ENCODE measurements at regions not wholly inside any gene's neighbourhood (a gene's known extent, or its start where the extent isn't known, plus 50 kb on each side); places are given as distances from the start of the nearest gene placed in this dataset.

DNA sequence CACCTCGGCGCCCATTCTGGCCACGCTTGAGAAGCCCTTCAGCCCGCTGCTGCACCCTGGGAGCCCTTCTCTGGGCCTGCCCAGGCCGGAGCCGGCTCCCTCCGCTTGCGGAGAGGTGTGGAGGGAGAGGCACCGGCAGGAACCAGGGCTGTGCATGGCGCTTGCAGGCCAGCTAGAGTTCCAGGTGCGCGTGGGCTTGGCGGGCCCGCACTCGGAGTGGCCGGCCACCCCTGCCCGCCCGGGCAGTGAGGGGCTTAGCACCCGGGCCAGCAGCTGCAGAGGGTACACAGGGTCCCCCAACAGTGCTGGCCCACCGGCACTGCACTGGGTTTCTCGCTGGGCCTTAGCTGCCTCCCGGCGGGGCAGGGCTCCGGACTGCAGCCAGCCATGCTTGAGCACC lies 72.3 kb upstream of the SYK start:
- Histone ChIP-seq H3K27ac (ENCODE audit: low read length, poor library complexity, severe bottlenecking) (no peak overlapping the region), H4K8ac (ENCODE audit: low read length) (no peak overlapping the region), H2AK5ac (ENCODE audit: low read length, severe bottlenecking) (no peak overlapping the region), H2BK15ac (ENCODE audit: low read depth, poor library complexity, severe bottlenecking) (no peak overlapping the region), H3K79me1 (replicated peaks; ENCODE audit: low read length, poor library complexity, severe bottlenecking) (no peaks in the 10 kb centered on the region), H3K4me2 (ENCODE audit: low read length, poor library complexity, severe bottlenecking) (no peak overlapping the region), H2BK120ac (ENCODE audit: low read depth, low read length) (no peak overlapping the region), H2BK12ac (ENCODE audit: low read length in 2 of 2) (no peak overlapping the region), H2BK5ac (ENCODE audit: low read depth, low read length, poor library complexity, severe bottlenecking) (no peak overlapping the region), H3K9ac (ENCODE audit: low read length) (no peak overlapping the region), H3K27me3 (ENCODE audit: control insufficient read depth in 1 of 2, insufficient read depth in 1 of 2, low read length in 2 of 2) (no peaks in the 10 kb centered on the region), H3K23ac (ENCODE audit: low read length in 2 of 2) (no peak overlapping the region), H4K91ac (ENCODE audit: low read length) (no peak overlapping the region), H3K9me3 (ENCODE audit: control insufficient read depth, low read length) (no peaks in the 10 kb centered on the region), H3K4me3 (ENCODE audit: insufficient read depth in 1 of 2, low read depth in 1 of 2, low read length in 2 of 2) (no peak overlapping the region), H3K36me3 (ENCODE audit: control insufficient read depth in 1 of 2, insufficient read depth in 2 of 2, low read depth in 1 of 2, low read length in 2 of 2) (peaks cover 0 to 4% of the 10 kb centered on the region in 2 experiments), H3K4ac (ENCODE audit: low read depth in 1 of 2, low read length in 2 of 2) (no peak overlapping the region), H2AFZ (ENCODE audit: low read depth, low read length) (no peak overlapping the region), H3K14ac (ENCODE audit: low read length in 2 of 2) (no peak overlapping the region), H3K4me1 (ENCODE audit: control insufficient read depth, insufficient read depth, low read depth, low read length) (peaks cover 10% of the 10 kb centered on the region), H3K18ac (ENCODE audit: low read depth in 1 of 2, low read length in 2 of 2) (no peak overlapping the region)
- DNase-seq = no peak
- WGBS = 95% methylated on average over 22 of the region's 24 CpGs

DNA sequence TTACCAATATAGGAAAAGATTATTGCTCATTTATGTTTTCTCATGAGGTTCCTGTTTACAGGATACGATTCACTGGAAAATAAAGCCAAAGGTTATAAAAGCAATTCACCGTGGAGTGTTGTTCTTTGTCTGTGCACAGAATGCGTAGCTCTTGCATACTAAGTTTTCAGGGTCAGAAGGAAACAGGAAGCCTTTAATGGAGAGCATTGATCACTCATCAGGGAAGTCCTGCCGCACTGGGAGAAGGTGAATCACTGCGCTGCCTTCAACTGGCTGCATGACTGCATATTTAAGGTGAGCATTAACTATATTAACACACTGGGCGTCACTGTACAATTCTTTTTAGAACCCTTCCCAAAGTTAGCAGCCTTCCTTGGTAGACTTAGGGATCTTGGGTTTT lies 74.1 kb upstream of the SYK start:
- no peak for DNase-seq
- Histone ChIP-seq H3K18ac (ENCODE audit: low read depth in 1 of 2, low read length in 2 of 2) (no peak overlapping the region), H2BK5ac (ENCODE audit: low read depth, low read length, poor library complexity, severe bottlenecking) (no peak overlapping the region), H3K79me1 (replicated peaks; ENCODE audit: low read length, poor library complexity, severe bottlenecking) (no peaks in the 10 kb centered on the region), H3K23ac (ENCODE audit: low read length in 2 of 2) (no peak overlapping the region), H3K27me3 (ENCODE audit: control insufficient read depth in 1 of 2, insufficient read depth in 1 of 2, low read length in 2 of 2) (no peaks in the 10 kb centered on the region), H3K4me1 (ENCODE audit: control insufficient read depth, insufficient read depth, low read depth, low read length) (peaks cover 10% of the 10 kb centered on the region), H3K4ac (ENCODE audit: low read depth in 1 of 2, low read length in 2 of 2) (no peak overlapping the region), H3K36me3 (ENCODE audit: control insufficient read depth in 1 of 2, insufficient read depth in 2 of 2, low read depth in 1 of 2, low read length in 2 of 2) (peaks cover 0 to 4% of the 10 kb centered on the region in 2 experiments), H3K9ac (ENCODE audit: low read length) (no peak overlapping the region), H4K8ac (ENCODE audit: low read length) (no peak overlapping the region), H2AK5ac (ENCODE audit: low read length, severe bottlenecking) (no peak overlapping the region), H4K91ac (ENCODE audit: low read length) (no peak overlapping the region), H3K4me2 (ENCODE audit: low read length, poor library complexity, severe bottlenecking) (no peak overlapping the region), H2BK15ac (ENCODE audit: low read depth, poor library complexity, severe bottlenecking) (no peak overlapping the region), H3K9me3 (ENCODE audit: control insufficient read depth, low read length) (no peaks in the 10 kb centered on the region), H3K4me3 (ENCODE audit: insufficient read depth in 1 of 2, low read depth in 1 of 2, low read length in 2 of 2) (no peak overlapping the region), H3K14ac (ENCODE audit: low read length in 2 of 2) (no peak overlapping the region), H3K27ac (ENCODE audit: low read length, poor library complexity, severe bottlenecking) (no peak overlapping the region), H2BK120ac (ENCODE audit: low read depth, low read length) (no peak overlapping the region), H2AFZ (ENCODE audit: low read depth, low read length) (no peak overlapping the region), H2BK12ac (ENCODE audit: low read length in 2 of 2) (no peak overlapping the region)
- 59% methylated on average over 5 of the region's 6 CpGs for WGBS

- Histone ChIP-seq H3K9ac (ENCODE audit: low read length) (no peak overlapping the region), H4K91ac (ENCODE audit: low read length) (no peak overlapping the region), H2BK15ac (ENCODE audit: low read depth, poor library complexity, severe bottlenecking) (no peak overlapping the region), H2BK12ac (ENCODE audit: low read length in 2 of 2) (no peak overlapping the region), H3K4me1 (ENCODE audit: control insufficient read depth, insufficient read depth, low read depth, low read length) (peaks cover 10% of the 10 kb centered on the region), H3K27ac (ENCODE audit: low read length, poor library complexity, severe bottlenecking) (no peak overlapping the region), H3K14ac (ENCODE audit: low read length in 2 of 2) (no peak overlapping the region), H3K18ac (ENCODE audit: low read depth in 1 of 2, low read length in 2 of 2) (no peak overlapping the region), H2BK120ac (ENCODE audit: low read depth, low read length) (no peak overlapping the region), H2AK5ac (ENCODE audit: low read length, severe bottlenecking) (no peak overlapping the region), H3K23ac (ENCODE audit: low read length in 2 of 2) (no peak overlapping the region), H3K36me3 (ENCODE audit: control insufficient read depth in 1 of 2, insufficient read depth in 2 of 2, low read depth in 1 of 2, low read length in 2 of 2) (peaks cover 0 to 4% of the 10 kb centered on the region in 2 experiments), H4K8ac (ENCODE audit: low read length) (no peak overlapping the region), H3K9me3 (ENCODE audit: control insufficient read depth, low read length) (no peaks in the 10 kb centered on the region), H3K4ac (ENCODE audit: low read depth in 1 of 2, low read length in 2 of 2) (no peak overlapping the region), H3K27me3 (ENCODE audit: control insufficient read depth in 1 of 2, insufficient read depth in 1 of 2, low read length in 2 of 2) (peaks cover 0 to 2% of the 10 kb centered on the region in 2 experiments), H2AFZ (ENCODE audit: low read depth, low read length) (no peak overlapping the region), H3K79me1 (replicated peaks; ENCODE audit: low read length, poor library complexity, severe bottlenecking) (no peaks in the 10 kb centered on the region), H2BK5ac (ENCODE audit: low read depth, low read length, poor library complexity, severe bottlenecking) (no peak overlapping the region), H3K4me3 (ENCODE audit: insufficient read depth in 1 of 2, low read depth in 1 of 2, low read length in 2 of 2) (no peak overlapping the region), H3K4me2 (ENCODE audit: low read length, poor library complexity, severe bottlenecking) (no peak overlapping the region)
- no peak for DNase-seq
- 69% methylated on average over 4 of the region's 5 CpGs for WGBS
These were observed 75.4 kb upstream of the SYK start for GRCh38 chr9:90726215-90726614.

- no peak overlapping the region for H2BK5ac ChIP-seq (ENCODE audit: low read depth, low read length, poor library complexity, severe bottlenecking)
- H3K4me1 ChIP-seq (ENCODE audit: control insufficient read depth, insufficient read depth, low read depth, low read length) = peaks cover 11% of the 10 kb centered on the region
- H3K9me3 ChIP-seq (ENCODE audit: control insufficient read depth, low read length) = no peaks in the 10 kb centered on the region
- no peak overlapping the region for H3K23ac ChIP-seq (ENCODE audit: low read length in 2 of 2)
- no peak overlapping the region for H2AK5ac ChIP-seq (ENCODE audit: low read length, severe bottlenecking)
- no peak overlapping the region for H3K14ac ChIP-seq (ENCODE audit: low read length in 2 of 2)
- H3K36me3 ChIP-seq (ENCODE audit: control insufficient read depth in 1 of 2, insufficient read depth in 2 of 2, low read depth in 1 of 2, low read length in 2 of 2) = peaks cover 0 to 4% of the 10 kb centered on the region in 2 experiments
- WGBS = 76% methylated on average over 7 of the region's 7 CpGs
- no peak overlapping the region for H3K27ac ChIP-seq (ENCODE audit: low read length, poor library complexity, severe bottlenecking)
- no peak overlapping the region for H3K4me2 ChIP-seq (ENCODE audit: low read length, poor library complexity, severe bottlenecking)
- no peak overlapping the region for H3K4me3 ChIP-seq (ENCODE audit: insufficient read depth in 1 of 2, low read depth in 1 of 2, low read length in 2 of 2)
- no peak overlapping the region for H2BK12ac ChIP-seq (ENCODE audit: low read length in 2 of 2)
- no peak overlapping the region for H2BK120ac ChIP-seq (ENCODE audit: low read depth, low read length)
- H2AFZ ChIP-seq (ENCODE audit: low read depth, low read length) = no peak overlapping the region
- H2BK15ac ChIP-seq (ENCODE audit: low read depth, poor library complexity, severe bottlenecking) = no peak overlapping the region
- no peak overlapping the region for H4K8ac ChIP-seq (ENCODE audit: low read length)
- H3K27me3 ChIP-seq (ENCODE audit: control insufficient read depth in 1 of 2, insufficient read depth in 1 of 2, low read length in 2 of 2) = peaks cover 0 to 2% of the 10 kb centered on the region in 2 experiments
- no peak overlapping the region for H4K91ac ChIP-seq (ENCODE audit: low read length)
- no peak overlapping the region for H3K4ac ChIP-seq (ENCODE audit: low read depth in 1 of 2, low read length in 2 of 2)
- DNase-seq = no peak
- H3K18ac ChIP-seq (ENCODE audit: low read depth in 1 of 2, low read length in 2 of 2) = no peak overlapping the region
- no peak overlapping the region for H3K9ac ChIP-seq (ENCODE audit: low read length)
- H3K79me1 ChIP-seq (replicated peaks; ENCODE audit: low read length, poor library complexity, severe bottlenecking) = no peaks in the 10 kb centered on the region
These were observed 76.7 kb upstream of the SYK start for GRCh38 chr9:90724880-90725279.
